GM23338 (cell line): ENCODE measurements at regions not wholly inside any gene's neighbourhood (a gene's known extent, or its start where the extent isn't known, plus 50 kb on each side); places are given as distances from the start of the nearest gene placed in this dataset.

Experiments used
- ATAC-seq: fragments of 200-7000 bp; cut with Tn5 transposase; 3 replicates; pipeline ENCODE4 v1.9.1; 2020
- DNase-seq: peaks from one replicate; pipeline ENCODE4 v3.0.0-alpha.2; 2015; ENCODE audit warnings: low spot score
- H2AFZ ChIP-seq: fragments of 200-600 bp; sonication (generic); 2 replicates; pipeline ENCODE4 v1.8.0; 2016; ENCODE audit warnings: antibody characterized with exemption, mild to moderate bottlenecking, moderate library complexity
- H3F3A ChIP-seq: fragments of 200-600 bp; sonication (generic); replicated peaks from 2 replicates; pipeline ENCODE4 v1.8.0; 2017; ENCODE audit warnings: antibody characterized with exemption, mixed run types, low read depth
- H3K27ac ChIP-seq: fragments of 200-600 bp; sonication (generic); 2 replicates; pipeline ENCODE4 v1.6.1; 2016; ENCODE audit warnings: low read depth
- H3K27me3 ChIP-seq: fragments of 200-600 bp; sonication (generic); 2 replicates; pipeline ENCODE4 v1.8.0; 2016; ENCODE audit warnings: mild to moderate bottlenecking, mixed run types, moderate library complexity; ENCODE audit not compliant: insufficient read depth
- H3K36me3 ChIP-seq: fragments of 200-600 bp; sonication (generic); 2 replicates; pipeline ENCODE4 v1.8.0; 2016; ENCODE audit warnings: mild to moderate bottlenecking; ENCODE audit not compliant: insufficient read depth
- H3K4me1 ChIP-seq: fragments of 200-600 bp; sonication (generic); 2 replicates; pipeline ENCODE4 v1.8.0; 2016; ENCODE audit warnings: mild to moderate bottlenecking, moderate library complexity; ENCODE audit not compliant: insufficient read depth
- H3K4me2 ChIP-seq: fragments of 200-600 bp; sonication (generic); 2 replicates; pipeline ENCODE4 v1.7.1; 2017; ENCODE audit warnings: mixed run types
- H3K4me3 ChIP-seq: fragments of 200-600 bp; sonication (generic); 2 replicates; pipeline ENCODE4 v1.6.1; 2016; ENCODE audit warnings: mixed run types
- H3K79me2 ChIP-seq: fragments of 200-600 bp; sonication (generic); replicated peaks from 2 replicates; pipeline ENCODE4 v1.8.0; 2017; ENCODE audit warnings: mild to moderate bottlenecking; ENCODE audit not compliant: insufficient read depth
- H3K9me2 ChIP-seq: fragments of 200-600 bp; sonication (generic); 2 replicates; pipeline ENCODE4 v1.8.0; 2017; ENCODE audit not compliant: insufficient read depth
- H4K20me1 ChIP-seq: fragments of 200-600 bp; sonication (generic); replicated peaks from 2 replicates; pipeline ENCODE4 v1.8.0; 2017; ENCODE audit warnings: mild to moderate bottlenecking; ENCODE audit not compliant: insufficient read depth
- H3K27ac Mint-ChIP-seq: 2 replicates; pipeline ENCODE4 v1.8.0; 2020; ENCODE audit warnings: inconsistent platforms, mild to moderate bottlenecking, moderate library complexity, mixed read lengths
- H3K27me3 Mint-ChIP-seq: 3 replicates; pipeline ENCODE4 v1.8.0; 2022; ENCODE audit warnings: low read depth, mild to moderate bottlenecking, moderate library complexity, mixed read lengths, inconsistent platforms; ENCODE audit not compliant: insufficient read depth, poor library complexity
- H3K36me3 Mint-ChIP-seq: 3 replicates; pipeline ENCODE4 v1.8.0; 2021; ENCODE audit warnings: low read depth, mild to moderate bottlenecking, inconsistent platforms, moderate library complexity, mixed read lengths
- H3K4me1 Mint-ChIP-seq: 3 replicates; pipeline ENCODE4 v1.8.0; 2020; ENCODE audit warnings: mild to moderate bottlenecking, inconsistent platforms, mixed read lengths
- H3K4me3 Mint-ChIP-seq: 3 replicates; pipeline ENCODE4 v1.8.0; 2021; ENCODE audit warnings: moderate library complexity, mild to moderate bottlenecking, inconsistent platforms, mixed read lengths
- H3K9me3 Mint-ChIP-seq: 3 replicates; pipeline ENCODE4 v1.8.0; 2020; ENCODE audit warnings: moderate library complexity, mild to moderate bottlenecking, inconsistent platforms, mixed read lengths
- CREB1 ChIP-seq: fragments of 250-450 bp; sonication (Bioruptor Pico); IDR thresholded peaks from 2 replicates; pipeline ENCODE4 v1.5.0; 2020; ENCODE audit warnings: low read depth, mild to moderate bottlenecking, moderate library complexity
- CTCF ChIP-seq, 2 experiments: fragments of 200-600 bp in 1 of 2; sonication (generic) in 1 of 2; conservative IDR thresholded peaks; 2 replicates each; pipeline versions ENCODE4 v1.5.1 to v1.6.1; 2016 to 2017; ENCODE audit warnings: antibody characterized with exemption in 2 of 2, low read depth in 2 of 2, mild to moderate bottlenecking in 2 of 2, moderate library complexity in 1 of 2
- EZH2 ChIP-seq: fragments of 200-600 bp; sonication (generic); IDR thresholded peaks from one replicate; pipeline ENCODE4 v1.8.0; 2017; ENCODE audit warnings: antibody characterized with exemption, mild to moderate bottlenecking, low read depth; ENCODE audit not compliant: unreplicated experiment
- EZH2phosphoT487 ChIP-seq: fragments of 200-600 bp; sonication (generic); IDR thresholded peaks from one replicate; pipeline ENCODE4 v1.8.1; 2018; ENCODE audit warnings: antibody characterized with exemption; ENCODE audit not compliant: unreplicated experiment
- JUNB ChIP-seq: IDR thresholded peaks from one replicate; pipeline ENCODE4 v1.6.1; 2016; ENCODE audit warnings: antibody characterized with exemption; ENCODE audit not compliant: unreplicated experiment
- NANOG ChIP-seq: IDR thresholded peaks from 2 replicates; pipeline ENCODE4 v1.6.1; 2016; ENCODE audit warnings: antibody characterized with exemption, borderline replicate concordance
- POLR2AphosphoS5 ChIP-seq: IDR thresholded peaks from 2 replicates; pipeline ENCODE4 v1.6.1; 2016; ENCODE audit warnings: antibody characterized with exemption, low read depth
- REST ChIP-seq: IDR thresholded peaks from one replicate; pipeline ENCODE4 v1.6.1; 2018; ENCODE audit warnings: antibody characterized with exemption; ENCODE audit not compliant: unreplicated experiment
- STAT1 ChIP-seq: IDR thresholded peaks from one replicate; pipeline ENCODE4 v1.6.1; 2016; ENCODE audit warnings: antibody characterized with exemption; ENCODE audit not compliant: unreplicated experiment
- ZNF114 ChIP-seq: fragments of 250-450 bp; sonication (Bioruptor Pico); IDR thresholded peaks from 2 replicates; pipeline ENCODE4 v1.5.0; 2020; ENCODE audit warnings: mild to moderate bottlenecking, moderate library complexity
- ZNF331 ChIP-seq: fragments of 250-450 bp; sonication (Bioruptor Pico); IDR thresholded peaks from 2 replicates; pipeline ENCODE4 v1.5.0; 2020; ENCODE audit warnings: low read depth, mild to moderate bottlenecking, moderate library complexity
- TF ChIP-seq, protein P1 (sequence below): IDR thresholded peaks from 2 replicates; pipeline ENCODE4 v1.6.1; 2016; ENCODE audit warnings: antibody characterized with exemption
- TF ChIP-seq, protein P2 (sequence below): fragments of 250-450 bp; sonication (Bioruptor Pico); IDR thresholded peaks from 2 replicates; pipeline ENCODE4 v1.5.0; 2020; ENCODE audit warnings: mild to moderate bottlenecking, moderate library complexity

- Histone ChIP-seq H3K4me1 (peaks cover 7% of the 10 kb centered on the region), H3K79me2 (no peaks in the 10 kb centered on the region), H3K4me2 (no peak overlapping the region), H3F3A (no peaks in the 10 kb centered on the region), H3K36me3 (no peaks in the 10 kb centered on the region), H4K20me1 (no peaks in the 10 kb centered on the region), H3K4me3 (no peak overlapping the region), H3K9me2 (no peaks in the 10 kb centered on the region), H2AFZ (no peak overlapping the region; the same call in 1 of the 2 replicates), H3K27ac (no peak overlapping the region), H3K27me3 (no peaks in the 10 kb centered on the region)
- peaks cover 2% of the 10 kb centered on the region for H3K27me3 Mint-ChIP-seq
- H3K9me3 Mint-ChIP-seq: no peaks in the 10 kb centered on the region
- no peaks in the 10 kb centered on the region for H3K36me3 Mint-ChIP-seq
- no peak overlapping the region for H3K4me3 Mint-ChIP-seq
- H3K27ac Mint-ChIP-seq: no peak overlapping the region
- DNase-seq (no peak), ATAC-seq (no peak)
- H3K4me1 Mint-ChIP-seq: peaks cover 19% of the 10 kb centered on the region
- TF ChIP-seq, protein P1, sequence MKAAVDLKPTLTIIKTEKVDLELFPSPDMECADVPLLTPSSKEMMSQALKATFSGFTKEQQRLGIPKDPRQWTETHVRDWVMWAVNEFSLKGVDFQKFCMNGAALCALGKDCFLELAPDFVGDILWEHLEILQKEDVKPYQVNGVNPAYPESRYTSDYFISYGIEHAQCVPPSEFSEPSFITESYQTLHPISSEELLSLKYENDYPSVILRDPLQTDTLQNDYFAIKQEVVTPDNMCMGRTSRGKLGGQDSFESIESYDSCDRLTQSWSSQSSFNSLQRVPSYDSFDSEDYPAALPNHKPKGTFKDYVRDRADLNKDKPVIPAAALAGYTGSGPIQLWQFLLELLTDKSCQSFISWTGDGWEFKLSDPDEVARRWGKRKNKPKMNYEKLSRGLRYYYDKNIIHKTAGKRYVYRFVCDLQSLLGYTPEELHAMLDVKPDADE: no peak
- TF ChIP-seq STAT1 (no peak), ZNF331 (CRISPR knock-in tag) (no peak), CREB1 (no peak), POLR2AphosphoS5 (no peak), CTCF (conservative IDR thresholded peaks at IDR 0.05; ENCODE audit: low read depth in 2 of 2) (no peak), JUNB (no peak), EZH2 (no peak), NANOG (no peak), EZH2phosphoT487 (no peak), REST (no peak), ZNF114 (CRISPR knock-in tag) (no peak)
- TF ChIP-seq, protein P2, sequence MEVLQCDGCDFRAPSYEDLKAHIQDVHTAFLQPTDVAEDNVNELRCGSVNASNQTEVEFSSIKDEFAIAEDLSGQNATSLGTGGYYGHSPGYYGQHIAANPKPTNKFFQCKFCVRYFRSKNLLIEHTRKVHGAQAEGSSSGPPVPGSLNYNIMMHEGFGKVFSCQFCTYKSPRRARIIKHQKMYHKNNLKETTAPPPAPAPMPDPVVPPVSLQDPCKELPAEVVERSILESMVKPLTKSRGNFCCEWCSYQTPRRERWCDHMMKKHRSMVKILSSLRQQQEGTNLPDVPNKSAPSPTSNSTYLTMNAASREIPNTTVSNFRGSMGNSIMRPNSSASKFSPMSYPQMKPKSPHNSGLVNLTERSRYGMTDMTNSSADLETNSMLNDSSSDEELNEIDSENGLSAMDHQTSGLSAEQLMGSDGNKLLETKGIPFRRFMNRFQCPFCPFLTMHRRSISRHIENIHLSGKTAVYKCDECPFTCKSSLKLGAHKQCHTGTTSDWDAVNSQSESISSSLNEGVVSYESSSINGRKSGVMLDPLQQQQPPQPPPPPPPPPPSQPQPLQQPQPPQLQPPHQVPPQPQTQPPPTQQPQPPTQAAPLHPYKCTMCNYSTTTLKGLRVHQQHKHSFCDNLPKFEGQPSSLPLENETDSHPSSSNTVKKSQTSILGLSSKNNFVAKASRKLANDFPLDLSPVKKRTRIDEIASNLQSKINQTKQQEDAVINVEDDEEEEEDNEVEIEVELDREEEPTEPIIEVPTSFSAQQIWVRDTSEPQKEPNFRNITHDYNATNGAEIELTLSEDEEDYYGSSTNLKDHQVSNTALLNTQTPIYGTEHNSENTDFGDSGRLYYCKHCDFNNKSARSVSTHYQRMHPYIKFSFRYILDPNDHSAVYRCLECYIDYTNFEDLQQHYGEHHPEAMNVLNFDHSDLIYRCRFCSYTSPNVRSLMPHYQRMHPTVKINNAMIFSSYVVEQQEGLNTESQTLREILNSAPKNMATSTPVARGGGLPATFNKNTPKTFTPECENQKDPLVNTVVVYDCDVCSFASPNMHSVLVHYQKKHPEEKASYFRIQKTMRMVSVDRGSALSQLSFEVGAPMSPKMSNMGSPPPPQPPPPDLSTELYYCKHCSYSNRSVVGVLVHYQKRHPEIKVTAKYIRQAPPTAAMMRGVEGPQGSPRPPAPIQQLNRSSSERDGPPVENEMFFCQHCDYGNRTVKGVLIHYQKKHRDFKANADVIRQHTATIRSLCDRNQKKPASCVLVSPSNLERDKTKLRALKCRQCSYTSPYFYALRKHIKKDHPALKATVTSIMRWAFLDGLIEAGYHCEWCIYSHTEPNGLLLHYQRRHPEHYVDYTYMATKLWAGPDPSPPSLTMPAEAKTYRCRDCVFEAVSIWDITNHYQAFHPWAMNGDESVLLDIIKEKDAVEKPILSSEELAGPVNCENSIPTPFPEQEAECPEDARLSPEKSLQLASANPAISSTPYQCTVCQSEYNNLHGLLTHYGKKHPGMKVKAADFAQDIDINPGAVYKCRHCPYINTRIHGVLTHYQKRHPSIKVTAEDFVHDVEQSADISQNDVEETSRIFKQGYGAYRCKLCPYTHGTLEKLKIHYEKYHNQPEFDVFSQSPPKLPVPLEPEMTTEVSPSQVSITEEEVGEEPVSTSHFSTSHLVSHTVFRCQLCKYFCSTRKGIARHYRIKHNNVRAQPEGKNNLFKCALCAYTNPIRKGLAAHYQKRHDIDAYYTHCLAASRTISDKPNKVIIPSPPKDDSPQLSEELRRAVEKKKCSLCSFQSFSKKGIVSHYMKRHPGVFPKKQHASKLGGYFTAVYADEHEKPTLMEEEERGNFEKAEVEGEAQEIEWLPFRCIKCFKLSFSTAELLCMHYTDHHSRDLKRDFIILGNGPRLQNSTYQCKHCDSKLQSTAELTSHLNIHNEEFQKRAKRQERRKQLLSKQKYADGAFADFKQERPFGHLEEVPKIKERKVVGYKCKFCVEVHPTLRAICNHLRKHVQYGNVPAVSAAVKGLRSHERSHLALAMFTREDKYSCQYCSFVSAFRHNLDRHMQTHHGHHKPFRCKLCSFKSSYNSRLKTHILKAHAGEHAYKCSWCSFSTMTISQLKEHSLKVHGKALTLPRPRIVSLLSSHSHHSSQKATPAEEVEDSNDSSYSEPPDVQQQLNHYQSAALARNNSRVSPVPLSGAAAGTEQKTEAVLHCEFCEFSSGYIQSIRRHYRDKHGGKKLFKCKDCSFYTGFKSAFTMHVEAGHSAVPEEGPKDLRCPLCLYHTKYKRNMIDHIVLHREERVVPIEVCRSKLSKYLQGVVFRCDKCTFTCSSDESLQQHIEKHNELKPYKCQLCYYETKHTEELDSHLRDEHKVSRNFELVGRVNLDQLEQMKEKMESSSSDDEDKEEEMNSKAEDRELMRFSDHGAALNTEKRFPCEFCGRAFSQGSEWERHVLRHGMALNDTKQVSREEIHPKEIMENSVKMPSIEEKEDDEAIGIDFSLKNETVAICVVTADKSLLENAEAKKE (CRISPR knock-in tag): no peak
These were observed 65.5 kb upstream of the TRIM2 start for GRCh38 chr4:153138736-153139135.
